ENCODE measurements at regions not wholly inside any gene's neighbourhood (a gene's known extent, or its start where the extent isn't known, plus 50 kb on each side); places are given as distances from the start of the nearest gene placed in this dataset.

- TF ChIP-seq CTCF (IDR thresholded peaks at IDR 0.05): no peak
- no peak for TF ChIP-seq POLR2A (IDR thresholded peaks at IDR 0.05)
Observed at GRCh38 chr1:4549930-4550329, 104.5 kb upstream of the AJAP1 start.
